NOMO-1 treated with DMSO at 0.1 percent for 48 hours (cell line): ENCODE measurements at regions not wholly inside any gene's neighbourhood (a gene's known extent, or its start where the extent isn't known, plus 50 kb on each side); places are given as distances from the start of the nearest gene placed in this dataset.

Source experiments
- DNase-seq: peaks from one replicate; lab custom pipeline; 2025; ENCODE audit not compliant: unreplicated experiment; lab: John Stamatoyannopoulos, UW

DNA sequence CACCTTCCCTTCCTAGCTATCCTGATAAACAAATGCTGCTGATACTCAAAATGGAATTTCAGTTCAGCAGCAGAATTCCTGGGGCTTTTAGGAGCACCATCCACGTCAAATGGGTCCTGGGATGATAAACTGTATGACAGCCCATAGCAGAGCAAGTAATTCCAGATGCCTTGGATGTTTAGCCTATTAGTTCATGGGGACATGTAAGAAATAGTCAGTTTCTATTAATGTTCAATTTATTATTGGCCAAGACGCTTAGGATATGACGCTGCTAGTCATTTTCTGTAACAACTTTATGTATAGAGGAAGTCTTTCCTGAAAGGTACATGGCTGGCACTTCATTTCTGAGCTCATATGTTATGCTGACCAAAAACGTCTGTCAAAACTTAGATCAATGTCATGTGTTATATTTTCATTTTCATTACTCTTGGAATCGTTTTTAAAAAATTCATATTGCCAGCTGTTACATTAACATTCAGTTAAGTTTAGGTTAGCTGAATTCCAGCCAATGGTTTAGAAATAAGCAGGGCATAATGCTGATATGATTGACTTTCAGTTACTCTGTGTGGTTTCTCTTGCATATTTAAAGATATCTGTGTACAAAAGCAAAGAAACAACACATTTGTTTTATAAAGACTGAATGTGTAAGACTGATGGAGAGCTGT lies 243.8 kb downstream of the CSNK1G3 start:
- no peak for DNase-seq

DNA sequence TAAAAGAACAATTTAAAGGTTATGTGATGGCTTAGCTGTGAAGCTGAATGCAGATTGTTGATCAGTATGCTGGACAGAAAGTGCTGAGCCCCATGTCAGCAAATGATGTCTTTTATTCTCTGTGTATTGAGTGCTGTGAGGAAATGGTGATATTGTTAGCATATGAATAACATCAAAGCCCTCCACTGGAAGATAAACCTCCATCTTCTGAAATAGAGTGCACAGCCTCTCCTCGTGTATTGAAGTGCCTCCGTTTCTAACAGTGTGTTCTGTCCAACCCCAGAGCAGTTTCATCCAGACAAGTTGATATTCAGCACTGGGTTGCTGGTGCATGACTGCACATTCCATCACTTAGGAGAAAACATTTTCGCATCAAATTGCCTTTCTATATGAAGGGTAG lies 242.9 kb downstream of the CSNK1G3 start:
- DNase-seq: no peak

DNA sequence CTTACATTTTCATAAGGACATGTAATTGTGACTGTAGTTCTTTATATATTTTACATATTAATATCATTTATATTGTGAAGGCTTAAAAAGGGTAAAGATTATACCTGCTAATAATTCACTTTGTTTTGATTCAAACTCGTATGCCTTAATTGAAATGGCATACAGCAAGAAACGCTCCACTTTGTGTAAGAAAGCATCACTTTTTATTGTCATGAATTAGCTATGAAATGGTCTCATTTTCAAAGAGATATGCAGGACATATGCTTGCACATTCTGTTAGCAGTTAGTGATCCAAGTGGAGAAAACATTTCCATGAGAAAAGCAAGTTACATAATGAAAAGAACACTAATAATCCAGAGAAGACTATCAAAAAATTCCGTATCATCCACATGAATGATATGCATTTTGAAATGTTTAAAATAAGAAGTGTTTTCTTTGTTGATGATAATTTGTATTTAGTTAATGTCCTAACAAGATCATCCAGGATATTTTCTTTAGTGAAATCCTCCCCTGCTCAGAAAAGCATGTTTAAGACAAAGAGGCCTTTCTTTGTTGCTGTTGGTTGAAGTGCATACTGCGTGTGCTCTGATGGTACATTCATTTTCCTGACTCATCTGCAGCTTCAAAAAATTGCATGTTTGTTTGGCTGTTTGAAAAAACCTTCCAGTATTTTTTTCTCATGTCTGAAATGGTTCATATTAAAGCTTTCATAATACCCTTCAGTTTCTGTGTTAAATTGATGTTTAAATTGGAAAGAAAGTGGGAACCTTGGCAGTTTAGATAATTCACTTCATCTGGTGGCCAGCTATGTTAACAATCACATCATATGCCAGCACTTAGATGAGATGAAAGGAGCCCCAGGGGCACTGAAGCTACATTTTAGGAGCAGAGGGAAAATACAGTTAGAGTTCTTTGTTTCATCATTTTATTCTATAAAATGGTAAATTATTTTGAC lies 242.2 kb downstream of the CSNK1G3 start:
- DNase-seq: no peak

DNA sequence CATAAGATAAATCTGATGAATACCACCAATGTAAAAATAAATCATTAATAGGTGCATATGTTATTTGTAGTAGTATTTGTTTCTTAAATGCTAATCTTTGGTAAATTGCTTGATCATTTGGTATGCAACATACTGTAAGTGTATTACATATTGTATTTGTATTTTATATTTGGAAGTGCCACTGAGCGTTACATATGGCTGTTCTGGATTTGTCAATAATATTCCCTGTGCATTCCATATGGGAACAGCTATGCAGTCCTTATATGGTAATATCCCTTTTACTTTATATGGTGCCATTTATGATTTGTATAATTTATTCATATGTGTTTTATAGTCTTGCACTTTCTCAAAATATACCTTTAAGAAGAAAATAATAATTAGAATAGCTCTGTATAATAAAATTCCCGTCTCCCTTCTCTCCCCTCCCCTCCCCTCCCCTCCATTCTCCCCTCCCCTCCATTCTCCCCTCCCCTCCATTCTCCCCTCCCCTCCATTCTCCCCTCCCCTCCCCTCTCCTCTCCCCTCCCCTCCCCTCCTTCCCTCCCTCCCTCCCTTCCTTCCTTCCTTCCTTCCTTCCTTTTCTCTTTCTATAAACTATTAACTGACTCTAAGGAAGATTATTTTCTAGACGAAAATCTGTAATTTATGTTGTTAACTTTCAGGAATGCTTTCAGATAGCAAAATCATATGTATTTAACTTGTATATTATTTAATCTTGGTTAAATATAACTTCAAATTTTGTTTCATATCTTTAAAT lies 241.4 kb downstream of the CSNK1G3 start:
- no peak for DNase-seq

DNA sequence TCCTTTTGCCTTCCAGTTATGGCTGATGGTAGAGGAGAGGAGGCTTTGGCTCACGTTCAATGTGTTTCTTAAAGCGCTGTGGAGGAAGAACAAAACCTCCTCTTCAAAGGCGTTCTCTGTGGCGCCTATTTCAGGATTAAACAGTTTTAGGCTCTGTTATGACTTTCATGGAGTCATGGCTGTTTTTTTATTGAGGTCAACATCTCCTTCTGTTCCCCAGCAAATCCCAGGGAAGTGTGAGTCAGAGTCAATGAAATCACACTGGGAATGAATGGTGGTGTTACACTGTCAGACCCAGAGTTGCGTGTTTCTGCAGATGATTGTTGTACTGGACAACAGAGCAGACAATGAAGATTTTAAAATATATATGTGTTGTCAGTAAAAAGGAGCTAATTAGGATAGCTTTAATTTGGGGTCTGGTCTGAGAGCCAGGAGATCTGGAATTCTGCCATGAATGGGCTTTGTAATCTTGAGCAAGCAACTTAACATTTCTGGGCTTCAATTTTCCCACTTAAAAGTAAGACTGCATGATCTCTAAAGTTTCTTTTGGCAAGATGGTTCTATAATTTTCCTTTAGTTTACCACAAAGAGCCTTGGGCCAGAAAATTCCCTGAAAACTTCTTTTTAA lies 240.7 kb downstream of the CSNK1G3 start:
- DNase-seq: no peak

DNA sequence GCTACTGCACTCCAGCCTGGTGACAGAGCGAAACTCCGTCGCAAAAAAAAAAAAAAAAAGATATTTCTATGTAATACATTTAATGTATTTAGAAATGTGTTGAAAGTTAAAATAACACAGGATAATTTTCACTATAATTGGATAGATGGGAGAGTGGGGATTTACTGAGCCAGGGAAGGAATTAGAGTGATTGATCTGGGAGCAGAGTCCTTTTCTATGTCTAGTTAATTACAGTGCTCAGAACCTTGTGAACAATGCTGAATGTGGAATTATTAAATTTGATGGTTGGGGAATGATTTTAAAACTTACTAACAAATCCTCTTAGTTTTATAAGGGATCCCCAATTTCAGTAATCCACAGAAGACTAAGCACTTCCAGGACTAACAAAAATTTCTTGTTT lies 239.7 kb downstream of the CSNK1G3 start:
- no peak for DNase-seq

DNA sequence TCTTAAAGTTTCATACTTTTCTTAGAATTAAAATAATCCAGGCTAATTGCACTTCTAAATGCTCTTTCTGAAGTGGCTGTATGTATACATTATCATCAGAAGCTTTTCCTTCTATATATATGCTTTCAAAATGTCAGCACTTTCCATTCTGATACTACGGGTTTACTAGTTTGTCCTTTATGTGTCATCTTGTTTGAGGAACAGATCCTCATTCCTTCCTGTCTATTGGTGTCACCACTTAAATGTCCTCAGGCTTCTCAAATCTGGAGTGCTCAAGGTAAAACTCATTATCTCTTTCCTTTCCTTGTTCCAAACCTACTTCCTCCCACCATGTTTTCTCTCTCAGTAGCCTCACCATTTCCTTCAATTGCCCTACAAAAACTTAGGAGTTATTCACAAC lies 236.3 kb downstream of the CSNK1G3 start:
- no peak for DNase-seq

DNA sequence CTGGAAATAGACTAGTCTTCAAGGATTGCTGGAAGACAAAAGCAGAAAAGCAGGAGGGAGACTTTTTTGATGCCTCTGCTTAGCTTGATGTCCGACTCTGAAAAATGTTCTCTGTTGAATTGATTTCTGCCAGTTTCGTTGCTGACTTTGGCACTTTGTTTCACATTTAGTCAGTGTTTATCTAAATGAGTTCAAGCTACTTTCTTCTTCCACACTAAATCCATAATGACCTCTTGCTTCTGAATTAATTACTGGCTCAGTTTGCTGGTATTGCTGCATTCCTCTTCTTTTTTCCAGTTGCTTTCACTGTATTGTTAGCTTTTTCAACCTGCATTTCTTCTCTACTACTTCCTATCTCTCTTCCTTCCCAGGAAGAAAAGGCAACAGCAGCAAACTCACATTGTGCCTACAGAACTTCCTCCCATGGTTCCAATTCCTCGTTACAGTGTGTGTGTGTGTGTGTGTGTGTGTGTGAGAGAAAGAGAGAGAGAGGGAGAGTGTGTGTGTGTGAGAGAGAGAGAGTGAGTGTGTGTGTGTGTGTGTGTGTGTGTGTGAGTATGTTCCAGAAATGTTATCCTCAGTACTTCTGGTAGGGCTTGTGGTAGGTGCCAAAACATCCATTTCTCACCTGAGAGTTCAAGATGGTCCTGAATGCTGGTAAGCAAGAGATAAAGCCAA lies 234.8 kb downstream of the CSNK1G3 start:
- no peak for DNase-seq

DNA sequence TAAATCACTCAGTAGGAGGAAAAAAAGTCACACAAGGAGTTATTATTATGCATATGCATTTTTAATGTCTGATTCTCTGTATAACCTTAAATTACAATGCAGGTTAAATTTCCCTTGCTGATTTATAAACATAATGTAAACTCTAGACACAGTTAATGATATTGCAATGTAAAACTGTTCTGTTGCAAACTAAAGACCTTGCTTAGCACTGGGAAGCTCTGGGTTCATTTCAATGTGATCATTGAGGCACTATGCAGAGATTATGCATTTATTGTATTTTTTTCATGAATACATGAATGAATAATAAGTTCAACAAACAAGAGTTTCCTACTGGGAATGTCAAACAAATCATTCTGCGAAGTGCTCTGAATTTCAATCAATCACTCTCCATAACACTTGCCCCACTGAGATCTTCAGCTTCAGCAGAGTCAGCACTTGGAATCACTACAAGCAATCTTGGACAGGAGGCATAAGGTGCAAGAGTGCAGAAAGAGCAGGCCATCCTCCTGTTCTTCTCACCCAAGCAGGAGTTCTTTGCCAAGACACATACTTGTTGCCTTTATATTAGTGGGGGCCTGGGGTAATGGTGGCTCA lies 232.1 kb downstream of the CSNK1G3 start:
- no peak for DNase-seq

DNA sequence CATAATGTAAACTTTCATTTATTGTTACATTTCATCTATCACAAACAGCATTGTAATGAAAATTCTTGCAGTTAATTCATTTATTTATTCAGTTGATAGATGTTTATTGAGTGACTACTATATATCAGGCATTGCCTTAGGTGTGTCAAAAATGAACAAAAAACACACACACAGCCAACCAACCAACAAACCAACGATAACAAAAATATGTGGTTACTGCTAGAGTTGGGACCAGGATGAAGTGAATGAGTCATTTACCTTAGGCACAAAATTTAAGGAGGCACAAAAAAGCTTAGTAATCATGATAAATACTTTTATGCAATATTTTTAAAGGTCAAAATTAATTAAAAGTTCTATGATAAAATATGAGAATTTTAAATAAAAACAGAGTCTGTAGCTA lies 223.4 kb downstream of the CSNK1G3 start:
- no peak for DNase-seq

DNA sequence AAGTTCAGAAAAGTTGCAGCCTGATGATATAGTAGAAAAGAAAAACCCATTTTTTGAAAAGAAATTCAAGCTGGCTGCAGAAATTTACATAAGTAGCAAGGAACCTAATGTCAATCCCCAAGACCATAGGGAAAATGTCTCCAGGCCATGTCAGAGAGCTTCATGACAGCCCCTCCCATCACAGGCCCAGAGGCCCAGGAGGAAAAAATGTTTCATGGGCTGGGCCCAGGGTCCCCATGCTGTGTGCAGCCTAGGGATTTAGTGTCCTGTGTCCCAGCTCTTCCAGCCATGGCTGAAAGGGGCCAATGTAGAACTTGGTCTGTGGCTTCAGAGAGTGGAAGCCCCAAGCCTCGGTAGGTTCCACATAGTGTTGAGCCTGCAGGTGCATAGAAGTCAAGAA lies 220.3 kb downstream of the CSNK1G3 start:
- DNase-seq: no peak

DNA sequence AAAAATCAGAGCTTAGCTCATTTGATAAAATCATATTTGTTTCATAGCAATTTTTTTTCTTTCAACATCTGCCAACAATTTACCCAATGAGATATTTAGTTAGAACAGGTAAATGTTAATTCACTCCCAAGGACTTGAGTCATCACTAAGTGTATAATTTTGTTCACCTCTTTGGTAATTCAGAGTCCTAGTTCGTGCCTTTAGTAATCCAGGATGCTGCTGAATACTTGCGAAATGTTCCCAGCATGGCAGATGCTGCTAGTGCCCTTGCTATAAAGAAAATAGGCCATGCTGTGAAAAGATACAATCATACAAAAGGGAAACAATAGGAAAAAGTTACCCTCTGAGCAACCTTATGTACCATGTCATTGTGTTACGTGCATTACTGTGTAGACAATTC lies 210.5 kb downstream of the CSNK1G3 start:
- no peak for DNase-seq

DNA sequence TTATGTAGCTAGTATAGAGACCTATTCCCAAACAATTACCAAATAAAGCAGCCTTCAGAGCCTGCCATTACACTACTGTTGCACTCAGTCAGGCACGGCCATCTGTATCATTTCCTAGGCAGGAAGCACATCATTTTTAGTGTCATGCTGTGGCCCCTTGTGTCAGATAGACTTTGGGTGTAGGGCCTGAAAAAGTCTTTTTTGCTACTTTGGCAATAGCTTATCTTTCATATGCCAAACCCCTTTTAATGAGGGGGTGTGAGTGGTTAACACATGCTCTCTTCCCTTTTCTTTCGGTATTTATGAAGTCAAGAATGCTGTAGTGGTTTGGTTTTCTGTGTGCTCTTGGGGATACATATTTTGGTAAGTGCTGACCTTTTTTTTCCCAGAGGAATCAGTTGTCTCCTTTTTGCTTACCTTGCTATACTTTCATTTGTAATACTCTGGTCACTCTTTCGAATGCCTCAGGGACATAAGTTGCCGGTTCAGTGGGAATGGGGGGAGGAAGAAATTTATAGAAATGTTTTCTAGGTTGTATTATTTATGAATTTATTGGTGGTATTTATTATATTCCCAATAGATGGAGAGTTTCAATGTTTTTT lies 209.8 kb downstream of the CSNK1G3 start:
- no peak for DNase-seq

DNA sequence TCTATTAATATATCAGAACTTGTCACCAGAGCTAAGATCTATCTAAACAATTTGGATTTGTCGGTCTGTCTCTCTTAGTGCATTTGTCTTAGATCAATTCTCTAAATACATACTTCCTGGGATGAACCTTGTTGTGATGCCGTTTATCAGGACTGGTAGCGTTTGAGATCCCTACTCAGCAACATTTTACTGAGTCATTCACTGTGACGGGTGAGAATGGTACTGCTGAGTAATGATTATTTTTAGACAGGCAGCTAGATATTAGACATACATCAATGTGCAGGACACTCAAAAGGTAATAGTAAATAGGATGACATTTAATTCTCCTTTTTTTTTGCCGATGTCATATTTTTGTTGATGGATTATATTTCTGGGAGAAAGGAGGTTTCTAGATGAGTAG lies 209.0 kb downstream of the CSNK1G3 start:
- DNase-seq: no peak

DNA sequence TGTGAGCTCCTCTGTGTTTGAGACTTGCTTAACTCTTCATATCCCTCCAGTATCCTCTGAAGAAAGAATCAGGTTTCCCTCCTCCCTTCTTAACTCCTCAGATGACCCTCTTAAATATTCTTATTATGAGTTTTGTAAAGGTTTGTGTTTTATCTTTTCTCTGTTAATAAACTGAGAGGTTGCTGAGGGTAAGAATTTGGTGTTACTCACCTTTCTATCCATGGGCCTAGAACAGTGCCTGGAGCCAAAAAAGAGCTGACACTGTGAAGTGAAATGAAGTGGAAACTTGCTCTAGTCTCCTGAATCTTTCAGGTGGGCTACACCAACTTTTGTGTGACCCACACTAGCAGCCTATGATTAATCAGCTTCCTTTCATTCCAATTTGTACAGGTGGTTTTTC lies 208.4 kb downstream of the CSNK1G3 start:
- DNase-seq: no peak

DNA sequence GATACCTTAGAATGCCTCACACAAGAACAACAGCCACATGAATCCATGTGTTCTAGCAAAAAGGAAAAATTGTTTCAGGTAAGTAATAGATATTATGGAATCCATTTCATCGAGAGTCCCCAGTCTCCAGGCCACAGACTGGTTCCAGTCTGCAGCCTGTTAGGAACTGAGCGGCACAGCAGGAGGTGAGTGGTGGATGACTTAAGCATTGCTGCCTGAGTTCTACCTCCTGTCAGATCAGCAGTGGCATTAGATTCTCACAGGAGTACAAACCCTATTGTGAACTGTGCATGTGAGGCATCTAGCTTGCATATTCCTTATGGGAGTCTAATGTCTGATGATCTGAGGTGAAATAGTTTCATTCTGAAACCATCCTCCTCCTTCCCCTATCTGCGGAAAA lies 207.0 kb downstream of the CSNK1G3 start:
- DNase-seq: no peak

DNA sequence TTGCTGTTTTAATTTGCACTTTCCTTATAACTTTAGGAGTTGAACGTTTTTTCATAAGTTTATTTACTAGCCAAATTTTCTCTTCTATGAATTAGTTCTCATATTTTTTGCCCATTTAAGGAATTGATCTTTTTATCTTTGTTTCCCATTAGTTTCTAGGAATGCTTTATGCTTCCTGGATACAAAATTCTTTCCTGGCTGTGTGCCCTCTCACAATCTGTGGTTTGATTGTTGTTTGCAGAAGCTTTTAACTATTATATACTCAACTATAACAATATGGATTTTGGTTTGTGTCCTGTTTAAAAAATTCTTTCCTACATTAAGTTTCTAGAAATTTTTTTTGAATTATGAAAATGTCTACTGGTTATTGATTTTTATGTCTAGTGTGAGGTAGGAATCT lies 206.3 kb downstream of the CSNK1G3 start:
- no peak for DNase-seq

DNA sequence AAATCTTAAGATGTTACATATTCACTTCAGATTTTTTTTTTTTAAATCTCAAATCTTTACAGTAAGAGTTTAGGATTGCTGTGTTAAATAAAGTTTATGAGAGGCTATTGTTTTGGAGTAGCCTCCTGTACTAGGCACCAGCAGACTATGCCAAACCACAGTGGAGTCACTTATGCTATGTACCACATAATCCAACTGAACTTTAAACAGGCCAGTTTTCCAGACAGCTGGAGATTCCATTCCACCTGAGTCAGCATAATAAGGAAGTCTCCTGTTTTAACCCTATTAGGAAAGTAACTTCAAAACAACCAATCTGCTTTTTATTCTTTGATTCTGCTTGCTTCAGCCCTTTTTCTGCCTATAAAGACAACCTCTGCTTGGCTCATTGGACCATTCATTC lies 205.2 kb downstream of the CSNK1G3 start:
- no peak for DNase-seq

DNA sequence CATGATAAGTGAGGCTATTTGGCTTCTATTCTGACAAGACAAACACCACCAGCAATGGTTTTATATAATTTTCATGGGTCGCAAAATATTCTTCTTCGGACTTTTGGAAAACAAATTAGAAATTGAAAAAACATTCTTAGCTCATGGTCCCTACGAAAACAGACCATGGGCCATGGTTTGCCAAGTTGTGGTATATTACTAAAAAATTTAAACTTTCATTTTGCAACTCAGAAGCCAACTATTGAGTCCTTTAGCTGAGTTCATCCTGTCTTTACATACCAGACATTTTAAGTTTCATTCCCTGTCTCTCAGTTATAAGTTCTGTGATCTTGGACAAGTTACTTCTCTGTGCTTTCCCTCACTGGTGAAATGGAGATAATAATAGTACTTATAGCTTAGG lies 198.1 kb downstream of the CSNK1G3 start:
- no peak for DNase-seq

DNA sequence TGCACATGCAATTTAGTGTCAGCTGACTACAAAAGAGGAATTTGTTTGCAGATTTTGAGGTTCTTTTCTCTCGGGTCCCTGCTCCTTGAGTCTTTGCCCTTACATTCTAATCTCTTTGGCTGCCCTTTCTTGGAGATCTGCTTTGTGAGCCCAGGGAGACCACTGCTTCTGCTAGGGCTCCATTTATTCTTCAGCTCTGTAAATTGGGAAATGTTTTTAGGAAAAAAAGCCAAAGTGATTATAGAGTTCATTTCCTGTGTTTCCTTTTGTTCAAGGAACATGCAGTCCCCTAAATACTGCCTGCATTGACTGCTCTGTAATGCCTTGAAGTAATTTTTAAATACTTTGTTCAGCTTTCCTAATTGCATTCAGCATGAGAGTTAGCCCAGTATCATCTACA lies 197.4 kb downstream of the CSNK1G3 start:
- no peak for DNase-seq
